Parathyroid adenoma (tissue), 2 donors: ENCODE measurements at regions not wholly inside any gene's neighbourhood (a gene's known extent, or its start where the extent isn't known, plus 50 kb on each side); places are given as distances from the start of the nearest gene placed in this dataset.

Source experiments
- H2AFZ ChIP-seq: fragments of 300-600 bp; sonication (generic); one replicate; pipeline ENCODE4 v1.7.0; 2017; ENCODE audit warnings: antibody characterized with exemption, mild to moderate bottlenecking
- H3K27ac ChIP-seq: fragments of 300-600 bp; sonication (generic); one replicate; pipeline ENCODE4 v1.7.0; 2017
- H3K27me3 ChIP-seq: fragments of 300-600 bp; sonication (generic); one replicate; pipeline ENCODE4 v1.7.0; 2017; ENCODE audit warnings: low read length; ENCODE audit not compliant: control insufficient read depth, insufficient read depth
- H3K36me3 ChIP-seq: fragments of 300-600 bp; sonication (generic); one replicate; pipeline ENCODE4 v1.7.0; 2017; ENCODE audit warnings: low read length; ENCODE audit not compliant: control insufficient read depth, insufficient read depth
- H3K4me1 ChIP-seq: fragments of 300-600 bp; sonication (generic); one replicate; pipeline ENCODE4 v1.7.0; 2017; ENCODE audit warnings: control low read depth
- H3K4me2 ChIP-seq: fragments of 300-600 bp; sonication (generic); one replicate; pipeline ENCODE4 v1.7.0; 2017; ENCODE audit warnings: low read length
- H3K4me3 ChIP-seq: fragments of 300-600 bp; sonication (generic); one replicate; pipeline ENCODE4 v1.7.0; 2017; ENCODE audit warnings: low read depth, low read length
- H3K79me2 ChIP-seq: fragments of 300-600 bp; sonication (generic); one replicate; pipeline ENCODE4 v1.7.0; 2017; ENCODE audit warnings: control low read depth
- H3K9ac ChIP-seq: fragments of 300-600 bp; sonication (generic); one replicate; pipeline ENCODE4 v1.7.0; 2017; ENCODE audit warnings: mild to moderate bottlenecking
- H3K9me3 ChIP-seq: fragments of 300-600 bp; sonication (generic); one replicate; pipeline ENCODE4 v1.7.0; 2017; ENCODE audit warnings: low read length; ENCODE audit not compliant: control insufficient read depth
- CTCF ChIP-seq: fragments of 300-600 bp; sonication (generic); IDR thresholded peaks from one replicate; pipeline ENCODE4 v1.7.0; 2017; ENCODE audit warnings: antibody characterized with exemption, mild to moderate bottlenecking
- donor health status: primary hyperparathyroidism.

GRCh38 chr16:62720651-62721050 is 684.4 kb upstream of the CDH8 start:
- no peak overlapping the region for H3K4me2 ChIP-seq

GRCh38 chr16:62717026-62717425 is 680.8 kb upstream of the CDH8 start:
- Histone ChIP-seq H3K79me2 (no peaks in the 10 kb centered on the region), H3K27me3 (no peaks in the 10 kb centered on the region), H3K36me3 (no peaks in the 10 kb centered on the region), H2AFZ (no peak overlapping the region), H3K4me1 (no peaks in the 10 kb centered on the region), H3K9ac (no peak overlapping the region), H3K4me3 (no peak overlapping the region), H3K4me2 (no peak overlapping the region), H3K9me3 (no peaks in the 10 kb centered on the region), H3K27ac (no peak overlapping the region)
- TF ChIP-seq CTCF: no peak

More at GRCh38 chr16:62720651-62721050, 684.4 kb upstream of the CDH8 start:
- Histone ChIP-seq H2AFZ (no peak overlapping the region), H3K27me3 (no peaks in the 10 kb centered on the region), H3K36me3 (no peaks in the 10 kb centered on the region), H3K4me3 (no peak overlapping the region), H3K79me2 (no peaks in the 10 kb centered on the region), H3K9ac (no peak overlapping the region), H3K9me3 (no peaks in the 10 kb centered on the region), H3K4me1 (no peaks in the 10 kb centered on the region), H3K27ac (no peak overlapping the region)
- no peak for TF ChIP-seq CTCF

GRCh38 chr16:62715701-62716100 is 679.5 kb upstream of the CDH8 start:
- Histone ChIP-seq H3K79me2 (no peaks in the 10 kb centered on the region), H3K9ac (no peak overlapping the region), H2AFZ (no peak overlapping the region), H3K27me3 (no peaks in the 10 kb centered on the region), H3K4me3 (no peak overlapping the region), H3K27ac (no peak overlapping the region), H3K4me2 (no peak overlapping the region), H3K36me3 (no peaks in the 10 kb centered on the region), H3K4me1 (no peaks in the 10 kb centered on the region), H3K9me3 (no peaks in the 10 kb centered on the region)
- no peak for TF ChIP-seq CTCF

- Histone ChIP-seq H3K79me2 (no peaks in the 10 kb centered on the region), H3K36me3 (no peaks in the 10 kb centered on the region), H3K27me3 (no peaks in the 10 kb centered on the region), H3K4me3 (no peak overlapping the region), H3K27ac (no peak overlapping the region), H2AFZ (no peak overlapping the region), H3K9me3 (no peaks in the 10 kb centered on the region), H3K4me2 (no peak overlapping the region), H3K9ac (no peak overlapping the region), H3K4me1 (no peaks in the 10 kb centered on the region)
- TF ChIP-seq CTCF: no peak
These were observed 676.3 kb upstream of the CDH8 start for GRCh38 chr16:62712566-62712965.

GRCh38 chr16:62711797-62712196 is 675.6 kb upstream of the CDH8 start:
- no peaks in the 10 kb centered on the region for H3K79me2 ChIP-seq
- no peak for TF ChIP-seq CTCF
- H3K4me2 ChIP-seq: no peak overlapping the region

More at GRCh38 chr16:62711797-62712196, 675.6 kb upstream of the CDH8 start:
- no peak overlapping the region for H3K9ac ChIP-seq
- no peaks in the 10 kb centered on the region for H3K4me1 ChIP-seq
- H3K27ac ChIP-seq: no peak overlapping the region
- H3K36me3 ChIP-seq: no peaks in the 10 kb centered on the region
- H3K27me3 ChIP-seq: no peaks in the 10 kb centered on the region
- H2AFZ ChIP-seq: no peak overlapping the region
- no peaks in the 10 kb centered on the region for H3K9me3 ChIP-seq
- H3K4me3 ChIP-seq: no peak overlapping the region
